H9 (cell line): ENCODE measurements at regions not wholly inside any gene's neighbourhood (a gene's known extent, or its start where the extent isn't known, plus 50 kb on each side); places are given as distances from the start of the nearest gene placed in this dataset.
"Not testable (repeated sequence)": the region's sequence is repeated elsewhere in the genome, so short reads cannot be mapped to it uniquely, and the experiment has no call there.

Source experiments
- DNase-seq: peaks from one replicate; pipeline ENCODE4 v3.0.0-alpha.2; 2017
- H2AFZ ChIP-seq: one replicate; pipeline ENCODE4 v1.6.1; 2013; ENCODE audit warnings: mild to moderate bottlenecking, low read length, control low read depth, moderate library complexity
- H2AK5ac ChIP-seq: 2 replicates; pipeline ENCODE4 v1.6.1; 2013; ENCODE audit warnings: low read length, control low read depth, mixed read lengths; ENCODE audit not compliant: insufficient read length
- H2BK120ac ChIP-seq: one replicate; pipeline ENCODE4 v1.6.1; 2013; ENCODE audit warnings: low read depth, mild to moderate bottlenecking, low read length, control low read depth, inconsistent platforms; ENCODE audit not compliant: poor library complexity, severe bottlenecking
- H2BK12ac ChIP-seq: 2 replicates; pipeline ENCODE4 v1.6.1; 2013; ENCODE audit warnings: low read length, control low read depth, mixed read lengths, low read depth; ENCODE audit not compliant: insufficient read length
- H2BK15ac ChIP-seq: 2 replicates; pipeline ENCODE4 v1.6.1; 2013; ENCODE audit warnings: low read depth, low read length, control low read depth
- H2BK20ac ChIP-seq: one replicate; pipeline ENCODE4 v1.6.1; 2013; ENCODE audit warnings: low read depth, mild to moderate bottlenecking, low read length, control low read depth, inconsistent platforms; ENCODE audit not compliant: poor library complexity, severe bottlenecking
- H2BK5ac ChIP-seq: 2 replicates; pipeline ENCODE4 v1.6.1; 2013; ENCODE audit warnings: low read length, control low read depth, mixed read lengths; ENCODE audit not compliant: insufficient read length
- H3K14ac ChIP-seq: 2 replicates; pipeline ENCODE4 v1.6.1; 2013; ENCODE audit warnings: low read length, control low read depth; ENCODE audit not compliant: insufficient read depth
- H3K18ac ChIP-seq: 2 replicates; pipeline ENCODE4 v1.6.1; 2013; ENCODE audit warnings: low read depth, mild to moderate bottlenecking, mixed read lengths, low read length, control low read depth; ENCODE audit not compliant: insufficient read length
- H3K23ac ChIP-seq: 2 replicates; pipeline ENCODE4 v1.6.1; 2013; ENCODE audit warnings: low read length, control low read depth, mixed read lengths, low read depth; ENCODE audit not compliant: insufficient read length
- H3K23me2 ChIP-seq: 2 replicates; pipeline ENCODE4 v1.6.1; 2013; ENCODE audit warnings: low read depth, mild to moderate bottlenecking, mixed read lengths, low read length, control low read depth; ENCODE audit not compliant: insufficient read length, poor library complexity, severe bottlenecking
- H3K27ac ChIP-seq: 2 replicates; pipeline ENCODE4 v1.5.1; 2013; ENCODE audit warnings: low read length, control low read depth, mixed read lengths, low read depth; ENCODE audit not compliant: insufficient read length
- H3K27me3 ChIP-seq: 2 replicates; pipeline ENCODE4 v1.6.1; 2013; ENCODE audit warnings: low read length, control low read depth, inconsistent platforms; ENCODE audit not compliant: insufficient read depth
- H3K4ac ChIP-seq: 2 replicates; pipeline ENCODE4 v1.6.1; 2013; ENCODE audit warnings: low read depth, mild to moderate bottlenecking, control low read depth, inconsistent platforms, low read length, moderate library complexity
- H3K4me1 ChIP-seq: 2 replicates; pipeline ENCODE4 v1.6.1; 2013; ENCODE audit warnings: low read length, control low read depth, inconsistent platforms; ENCODE audit not compliant: insufficient read depth
- H3K4me2 ChIP-seq: 2 replicates; pipeline ENCODE4 v1.6.1; 2013; ENCODE audit warnings: low read length, control low read depth, mixed read lengths; ENCODE audit not compliant: insufficient read length, insufficient read depth
- H3K56ac ChIP-seq: 2 replicates; pipeline ENCODE4 v1.6.1; 2013; ENCODE audit warnings: low read depth, mild to moderate bottlenecking, mixed read lengths, low read length, control low read depth; ENCODE audit not compliant: insufficient read length
- H3K79me1 ChIP-seq: 2 replicates; pipeline ENCODE4 v1.6.1; 2013; ENCODE audit warnings: low read depth, mild to moderate bottlenecking, moderate library complexity, low read length, control low read depth, inconsistent platforms; ENCODE audit not compliant: insufficient read depth, poor library complexity, severe bottlenecking
- H3K79me2 ChIP-seq: 2 replicates; pipeline ENCODE4 v1.6.1; 2013; ENCODE audit warnings: low read length, control low read depth, inconsistent platforms; ENCODE audit not compliant: insufficient read depth
- H3K9ac ChIP-seq: 2 replicates; pipeline ENCODE4 v1.6.1; 2013; ENCODE audit warnings: low read length, control low read depth, mixed read lengths; ENCODE audit not compliant: insufficient read length; ENCODE audit errors: extremely low read depth
- H3K9me3 ChIP-seq: one replicate; pipeline ENCODE4 v1.6.1; 2013; ENCODE audit warnings: low read depth, low read length, inconsistent platforms; ENCODE audit not compliant: control insufficient read depth
- H3T11ph ChIP-seq: one replicate; pipeline ENCODE4 v1.6.1; 2013; ENCODE audit warnings: mild to moderate bottlenecking, low read length, control low read depth, inconsistent platforms
- H4K20me1 ChIP-seq: one replicate; pipeline ENCODE4 v1.6.1; 2013; ENCODE audit not compliant: control insufficient read depth, insufficient read length, insufficient read depth
- H4K5ac ChIP-seq: 2 replicates; pipeline ENCODE4 v1.6.1; 2013; ENCODE audit warnings: low read depth, mild to moderate bottlenecking, mixed read lengths, low read length, control low read depth; ENCODE audit not compliant: insufficient read length
- H4K8ac ChIP-seq: replicated peaks from 2 replicates; pipeline ENCODE4 v1.6.1; 2013; ENCODE audit warnings: low read length, control low read depth, mixed read lengths, low read depth; ENCODE audit not compliant: insufficient read length
- H4K91ac ChIP-seq: 2 replicates; pipeline ENCODE4 v1.6.1; 2013; ENCODE audit warnings: low read depth, mild to moderate bottlenecking, moderate library complexity, mixed read lengths, low read length, control low read depth; ENCODE audit not compliant: insufficient read length
- H3K27ac Mint-ChIP-seq, 3 experiments: 2 replicates in 2 of 3; 3 replicates in 1 of 3; pipeline ENCODE4 v1.8.0; 2020 to 2021; ENCODE audit warnings: mixed read lengths in 3 of 3, mild to moderate bottlenecking in 1 of 3, moderate library complexity in 1 of 3
- H3K27me3 Mint-ChIP-seq: 2 replicates; pipeline ENCODE4 v1.8.0; 2021; ENCODE audit warnings: low read depth, mild to moderate bottlenecking, moderate library complexity, mixed read lengths
- H3K36me3 Mint-ChIP-seq, 3 experiments: 2 replicates in 2 of 3; 3 replicates in 1 of 3; pipeline ENCODE4 v1.8.0; 2020 to 2021; ENCODE audit warnings: low read depth in 3 of 3, mixed read lengths in 3 of 3; ENCODE audit not compliant: insufficient read depth in 1 of 3
- H3K4me1 Mint-ChIP-seq, 2 experiments: 2 replicates each; pipeline ENCODE4 v1.8.0; 2020; ENCODE audit warnings: mixed read lengths in 2 of 2
- H3K4me3 Mint-ChIP-seq, 2 experiments: 2 replicates in 1 of 2; 3 replicates in 1 of 2; pipeline ENCODE4 v1.8.0; 2020 to 2021; ENCODE audit warnings: mild to moderate bottlenecking in 2 of 2, mixed read lengths in 2 of 2, moderate library complexity in 1 of 2
- H3K9me3 Mint-ChIP-seq, 2 experiments: 2 replicates in 1 of 2; 3 replicates in 1 of 2; pipeline ENCODE4 v1.8.0; 2020; ENCODE audit warnings: mild to moderate bottlenecking in 2 of 2, mixed read lengths in 2 of 2, moderate library complexity in 1 of 2
- CTCF ChIP-seq: fragments of 200-600 bp; sonication (generic); conservative IDR thresholded peaks from 3 replicates; pipeline ENCODE4 v1.8.0; 2021; ENCODE audit warnings: antibody characterized with exemption, mild to moderate bottlenecking
- WGBS: extraction: QIAGEN DNeasy Blood & Tissue Kit; methylation state at CpG from one replicate; pipeline ENCODE4 v1.1.7; 2013; ENCODE audit warnings: missing lambda C conversion rate, low lambda C conversion rate, mixed read lengths; ENCODE audit not compliant: insufficient read length; ENCODE audit errors: extremely low coverage; 5-methylcytosine and 5-hydroxymethylcytosine counted together

- WGBS, result no CpG with 5 or more reads among the region's 3 CpGs
- H3K27ac ChIP-seq, result no peak overlapping the region
- no peak for DNase-seq
These were observed 122.0 kb upstream of the RANBP3L start for GRCh38 chr5:36423578-36424307.

GRCh38 chr5:36426070-36426469 is 124.4 kb upstream of the RANBP3L start:
- not testable (repeated sequence) for H4K91ac ChIP-seq, H3K4me3 Mint-ChIP-seq, H3K79me2 ChIP-seq

More at GRCh38 chr5:36423578-36424307, 122.0 kb upstream of the RANBP3L start:
- H2BK12ac ChIP-seq, result no peak overlapping the region
- H2BK15ac ChIP-seq, result no peak overlapping the region
- no peak overlapping the region for H2BK5ac ChIP-seq
- H3K27me3 Mint-ChIP-seq, result peaks cover 11% of the 10 kb centered on the region
- TF ChIP-seq CTCF, result no peak
- H3K23ac ChIP-seq, result no peak overlapping the region
- no peak overlapping the region for H4K91ac ChIP-seq
- H3K27me3 ChIP-seq, result peaks cover 6% of the 10 kb centered on the region; the same call in 1 of the 2 replicates
- H3K4ac ChIP-seq, result no peak overlapping the region
- no peak overlapping the region for H3K56ac ChIP-seq
- H3K18ac ChIP-seq, result no peak overlapping the region
- peaks cover 0 to 3% of the 10 kb centered on the region in 2 experiments; a peak in 1 of 5 replicates for H3K9me3 Mint-ChIP-seq
- no peak overlapping the region for H2BK120ac ChIP-seq
- no peak overlapping the region for H3K27ac Mint-ChIP-seq
- no peaks in the 10 kb centered on the region for H3K23me2 ChIP-seq
- no peak overlapping the region for H3T11ph ChIP-seq
- H3K36me3 Mint-ChIP-seq, result no peaks in the 10 kb centered on the region
- H3K9me3 ChIP-seq, result no peaks in the 10 kb centered on the region
- no peak overlapping the region for H3K4me2 ChIP-seq
- H2BK20ac ChIP-seq, result no peak overlapping the region
- H2AFZ ChIP-seq, result no peak overlapping the region
- H3K9ac ChIP-seq, result no peak overlapping the region
- H3K79me2 ChIP-seq, result no peaks in the 10 kb centered on the region
- H3K79me1 ChIP-seq, result no peaks in the 10 kb centered on the region
- no peak overlapping the region for H4K5ac ChIP-seq
- H4K8ac ChIP-seq, result no peak overlapping the region
- no peak overlapping the region for H3K4me3 Mint-ChIP-seq
- H3K14ac ChIP-seq, result no peak overlapping the region
- H4K20me1 ChIP-seq, result no peaks in the 10 kb centered on the region
- no peaks in the 10 kb centered on the region for H3K4me1 ChIP-seq
- peaks cover 4 to 13% of the 10 kb centered on the region in 2 experiments; a peak in 3 of 4 replicates for H3K4me1 Mint-ChIP-seq
- H2AK5ac ChIP-seq, result no peak overlapping the region

More at GRCh38 chr5:36426070-36426469, 124.4 kb upstream of the RANBP3L start:
- H4K5ac ChIP-seq, H3K4me1 ChIP-seq, H2AFZ ChIP-seq, H3K18ac ChIP-seq, H3K4me1 Mint-ChIP-seq, H4K20me1 ChIP-seq, H2BK5ac ChIP-seq, H2BK15ac ChIP-seq, H2BK12ac ChIP-seq, H3K36me3 Mint-ChIP-seq, H3K23me2 ChIP-seq, DNase-seq, H3K79me1 ChIP-seq, H3K27ac Mint-ChIP-seq, H3K23ac ChIP-seq, H3K9me3 ChIP-seq, H3K4me2 ChIP-seq, H2AK5ac ChIP-seq, H2BK120ac ChIP-seq, H3K14ac ChIP-seq, H3T11ph ChIP-seq, H3K56ac ChIP-seq, H3K27me3 Mint-ChIP-seq, H3K4ac ChIP-seq, H3K27ac ChIP-seq, H3K9ac ChIP-seq, H4K8ac ChIP-seq, H3K27me3 ChIP-seq, H3K9me3 Mint-ChIP-seq, H2BK20ac ChIP-seq: not testable (repeated sequence)
- WGBS, result no CpG with 5 or more reads among the region's 2 CpGs
